Stimulated activated CD4-positive, alpha-beta T cell treated with anti-CD3 and anti-CD28 coated beads, Interleukin-1b, Interleukin-23, amount 100 ng/mL, for 4 hours (primary cell): ENCODE measurements at regions not wholly inside any gene's neighbourhood (a gene's known extent, or its start where the extent isn't known, plus 50 kb on each side); places are given as distances from the start of the nearest gene placed in this dataset.
"Not testable (repeated sequence)": the region's sequence is repeated elsewhere in the genome, so short reads cannot be mapped to it uniquely, and the experiment has no call there.

Experiments used
- DNase-seq, 2 donors: peaks; one replicate each; pipeline ENCODE4 v3.0.0-alpha.2; 2020; ENCODE audit warnings: low read depth in 2 of 2

DNA sequence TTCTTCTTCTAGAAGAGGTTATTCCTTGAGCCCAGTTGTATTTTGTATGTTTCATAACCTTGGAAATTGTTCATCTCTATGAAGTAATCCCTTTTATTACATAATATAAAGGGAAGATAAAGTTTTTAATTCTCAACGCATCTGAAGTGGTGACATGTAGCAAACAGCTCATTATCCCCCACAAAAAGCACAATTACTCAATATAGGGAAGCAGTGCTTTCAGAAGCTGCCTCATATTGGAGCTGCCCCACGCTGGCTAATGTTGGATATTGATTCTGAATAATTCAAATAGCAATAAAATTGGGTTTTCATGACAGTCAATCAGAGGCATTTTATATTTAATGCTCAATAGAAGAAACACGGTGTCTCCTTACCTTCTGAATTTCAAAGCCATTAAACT is 604.3 kb upstream of the RBFOX1 start:
- DNase-seq, result no peak

DNA sequence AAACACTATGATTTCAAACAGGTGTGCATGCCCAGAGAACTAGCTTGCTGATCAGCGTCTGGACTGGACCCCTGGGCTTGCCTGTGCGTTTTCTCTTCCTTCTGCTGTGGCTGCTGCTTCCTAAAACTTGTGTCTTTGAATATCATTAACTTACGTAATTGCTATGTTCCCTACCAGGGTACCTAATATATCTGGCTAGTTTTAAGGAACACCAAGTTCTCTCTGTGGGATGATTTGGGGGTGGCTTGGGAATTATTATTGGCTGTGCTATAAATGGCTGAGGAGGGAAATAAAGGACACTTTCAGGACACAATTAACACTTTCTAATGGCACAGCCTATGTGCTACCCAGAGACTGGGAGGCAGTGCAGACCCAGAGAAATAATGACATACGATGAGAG is 606.0 kb upstream of the RBFOX1 start:
- DNase-seq, result no peak

DNA sequence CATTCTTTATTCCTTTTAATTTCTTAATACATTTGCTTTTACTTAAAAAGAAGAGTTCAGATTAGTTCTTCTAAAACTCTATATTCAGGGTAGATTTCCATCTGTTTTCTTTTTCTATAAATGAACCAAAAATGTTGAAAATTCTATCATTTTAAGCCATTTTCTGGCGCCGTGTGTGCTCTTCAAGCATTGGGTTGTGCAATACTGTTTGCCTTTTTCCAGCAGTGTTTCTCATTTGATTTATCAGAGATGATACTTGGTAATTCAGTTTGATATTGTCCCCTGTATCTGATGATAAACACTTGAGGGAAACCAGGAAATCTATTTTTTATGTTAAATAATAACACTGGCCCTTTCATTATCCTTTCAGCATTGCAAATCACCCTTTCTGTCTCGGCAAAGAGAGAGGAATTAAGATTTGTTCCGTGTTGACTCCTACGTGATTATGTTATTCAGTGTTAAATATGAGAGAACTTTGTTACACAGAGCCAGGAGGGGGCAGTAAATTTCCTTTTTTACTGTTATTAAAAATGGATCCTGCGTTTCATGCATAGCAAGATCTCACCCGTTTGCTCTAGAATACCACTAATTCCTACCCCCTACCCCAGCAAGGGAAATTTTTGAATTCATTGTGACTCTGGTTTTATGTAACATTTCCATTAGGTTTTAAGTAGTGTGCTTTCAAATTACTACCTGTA is 606.9 kb upstream of the RBFOX1 start:
- no peak for DNase-seq

DNA sequence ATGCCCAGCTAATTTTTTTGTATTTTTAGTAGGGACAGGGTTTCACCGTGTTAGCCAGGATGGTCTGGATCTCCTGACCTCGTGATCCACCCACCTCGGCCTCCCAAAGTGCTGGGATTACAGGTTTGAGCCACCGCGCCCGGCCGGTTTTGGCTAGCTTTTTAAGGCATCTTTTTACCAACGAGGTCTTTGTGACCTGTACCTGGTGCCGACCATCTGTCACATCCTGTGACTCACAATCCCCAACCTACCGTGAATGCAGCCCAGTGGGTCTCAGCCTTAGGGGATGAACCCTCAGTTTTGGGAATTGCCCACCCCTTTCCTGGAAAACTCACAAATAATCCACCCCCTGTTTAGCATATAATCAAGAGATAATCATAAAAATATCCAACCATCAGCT is 607.4 kb upstream of the RBFOX1 start:
- not testable (repeated sequence) for DNase-seq

DNA sequence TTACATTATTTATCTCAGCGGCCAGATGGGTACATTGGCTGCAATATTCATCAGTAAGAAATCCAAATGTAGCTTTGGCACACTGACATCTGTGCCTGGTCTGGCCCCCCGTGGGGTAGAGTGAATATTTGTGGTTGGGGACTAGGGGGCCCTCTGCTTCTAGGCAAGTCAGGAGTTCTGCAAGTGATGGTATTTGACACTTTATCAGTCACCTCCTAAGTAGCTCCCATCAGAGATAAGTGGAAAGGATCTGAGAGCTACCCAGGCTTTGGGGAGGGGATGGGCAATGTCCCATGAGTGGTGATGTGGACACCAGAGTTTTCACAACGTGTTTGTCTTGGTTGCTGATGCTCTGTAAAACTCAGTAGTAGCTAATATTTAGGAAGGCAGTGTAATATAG is 609.9 kb upstream of the RBFOX1 start:
- no peak for DNase-seq

DNA sequence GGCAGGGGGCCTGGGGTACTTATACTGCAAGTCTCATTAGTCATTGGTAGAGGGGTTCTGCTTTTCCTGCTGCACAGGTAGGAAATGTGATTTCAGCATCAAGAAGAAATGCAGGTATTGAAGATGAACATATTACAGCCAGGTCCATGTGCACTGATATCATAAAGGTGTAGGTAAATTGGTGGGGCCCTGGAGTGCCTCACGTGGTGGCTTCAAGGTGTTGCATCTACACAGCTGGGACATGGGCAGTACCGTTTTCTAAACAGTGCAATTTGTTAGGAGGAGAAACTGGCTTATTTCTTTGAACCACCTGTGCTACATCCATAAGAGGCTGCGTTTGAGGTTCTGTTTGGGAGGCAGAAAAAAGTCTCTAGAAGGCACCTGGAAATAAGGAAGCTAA is 618.1 kb upstream of the RBFOX1 start:
- no peak for DNase-seq

DNA sequence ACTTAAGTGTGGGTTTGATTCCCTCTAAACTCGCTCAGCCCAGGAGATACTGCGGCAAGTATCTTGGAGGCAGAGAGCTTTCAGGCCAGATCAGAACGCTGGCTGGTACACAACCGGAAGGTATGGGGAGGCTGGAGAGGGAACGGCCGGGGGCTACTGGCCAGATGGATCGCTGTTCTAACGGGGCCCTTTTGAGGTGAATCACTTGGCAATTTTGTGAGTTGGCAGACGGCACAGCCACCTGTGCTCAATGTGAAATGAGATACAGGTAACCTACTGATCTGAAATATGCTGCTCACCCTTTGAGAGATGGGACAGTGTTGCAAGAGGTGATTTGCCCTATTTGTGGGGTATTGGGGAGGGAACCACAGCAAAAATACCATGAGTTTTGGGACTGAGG is 622.9 kb upstream of the RBFOX1 start:
- DNase-seq, result no peak

DNA sequence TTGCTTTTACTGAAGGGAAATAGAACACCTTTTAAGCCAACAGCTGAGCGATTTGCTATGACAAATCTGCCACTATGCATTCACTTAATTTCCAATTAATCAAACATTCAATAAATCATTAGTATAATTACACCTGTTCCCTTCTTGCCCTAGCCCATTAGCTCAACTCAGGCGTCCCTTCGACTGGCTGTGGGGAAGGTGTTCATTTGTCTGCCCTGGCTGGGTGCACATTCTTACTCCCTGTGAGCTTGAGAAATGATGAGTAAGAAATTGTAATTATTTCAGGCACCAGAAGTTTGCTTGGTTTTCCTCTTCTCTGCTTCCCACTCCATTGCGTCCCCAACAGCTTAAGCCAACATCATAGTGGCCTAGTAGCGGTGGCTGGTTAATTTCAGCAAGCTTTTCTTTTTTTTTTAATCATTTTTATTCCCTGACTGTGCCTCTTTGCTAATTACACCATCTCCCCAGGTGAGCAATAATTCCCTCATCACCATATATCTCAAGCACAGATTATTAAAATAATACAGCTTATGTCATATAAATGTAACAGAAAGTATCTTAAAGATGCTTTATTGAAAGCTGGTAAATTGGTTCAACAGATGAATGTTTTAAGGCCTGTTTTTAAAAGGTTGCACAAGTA is 623.9 kb upstream of the RBFOX1 start:
- no peak for DNase-seq

DNA sequence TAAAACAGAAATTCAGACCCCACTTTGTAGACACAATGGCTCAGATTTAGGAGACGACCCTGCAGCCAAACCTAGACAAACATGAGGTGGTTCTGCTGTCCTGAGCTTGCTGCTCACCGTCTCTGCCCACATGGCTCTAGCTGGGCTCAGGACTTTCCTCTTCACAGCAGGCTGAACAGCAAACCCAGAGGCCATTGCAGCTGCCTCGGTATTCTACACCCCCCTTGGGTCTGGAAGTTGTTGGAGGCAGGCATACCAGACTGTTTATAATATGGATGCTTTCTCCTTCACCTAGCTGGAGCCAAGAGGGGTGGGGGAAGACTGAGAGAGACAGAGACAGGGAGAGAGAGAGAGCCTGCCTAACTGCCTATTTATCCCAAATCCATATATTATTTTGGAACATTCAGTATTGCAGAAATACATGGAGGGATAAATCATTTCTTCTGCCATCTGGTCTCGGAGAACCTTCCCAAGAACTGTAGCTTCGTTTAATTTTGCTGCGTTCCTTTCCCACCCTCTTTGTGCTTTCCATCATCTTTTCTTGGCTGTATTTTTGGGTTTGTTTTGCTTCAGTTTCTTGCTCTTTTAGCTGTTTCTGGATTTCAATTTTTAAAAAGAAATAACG is 628.2 kb upstream of the RBFOX1 start:
- no peak for DNase-seq

DNA sequence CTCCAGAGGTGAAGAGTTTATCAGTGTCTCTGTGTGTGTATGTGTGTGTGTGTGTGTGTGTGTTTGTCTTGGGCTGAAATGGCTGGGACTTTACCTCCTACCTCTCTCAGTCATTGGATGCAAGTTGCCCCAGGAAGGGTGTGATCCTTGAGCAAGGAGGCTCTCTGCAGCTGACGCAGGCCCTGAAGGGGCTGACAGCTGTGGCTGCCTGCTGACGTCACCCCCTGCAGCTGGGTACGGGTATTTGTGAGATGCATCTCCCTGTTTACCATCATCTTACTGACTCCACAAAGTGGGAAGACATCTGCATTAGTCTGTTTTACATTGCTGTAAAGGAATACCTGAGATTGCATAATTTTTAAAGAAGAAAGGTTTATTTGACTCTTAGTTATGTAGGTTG is 631.5 kb upstream of the RBFOX1 start:
- no peak for DNase-seq

DNA sequence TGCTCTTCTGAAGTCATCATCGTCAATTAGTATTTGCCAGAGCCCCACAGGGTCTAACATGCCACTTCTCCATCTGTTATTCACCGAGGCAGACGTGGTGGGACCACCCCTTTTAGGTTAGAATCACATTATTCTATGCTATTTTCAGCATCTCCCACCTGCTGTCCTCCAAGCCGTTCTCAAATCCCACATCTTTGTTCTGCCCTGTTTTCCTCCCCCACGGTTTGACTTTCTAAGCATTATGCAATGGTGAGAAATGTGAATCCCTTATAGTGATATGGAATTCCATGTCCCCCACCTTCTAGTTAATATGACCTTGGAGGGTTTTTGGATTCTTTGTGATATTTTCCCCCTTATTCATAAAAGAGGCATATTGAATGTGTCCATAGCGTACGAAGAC is 634.1 kb upstream of the RBFOX1 start:
- DNase-seq, result no peak

DNA sequence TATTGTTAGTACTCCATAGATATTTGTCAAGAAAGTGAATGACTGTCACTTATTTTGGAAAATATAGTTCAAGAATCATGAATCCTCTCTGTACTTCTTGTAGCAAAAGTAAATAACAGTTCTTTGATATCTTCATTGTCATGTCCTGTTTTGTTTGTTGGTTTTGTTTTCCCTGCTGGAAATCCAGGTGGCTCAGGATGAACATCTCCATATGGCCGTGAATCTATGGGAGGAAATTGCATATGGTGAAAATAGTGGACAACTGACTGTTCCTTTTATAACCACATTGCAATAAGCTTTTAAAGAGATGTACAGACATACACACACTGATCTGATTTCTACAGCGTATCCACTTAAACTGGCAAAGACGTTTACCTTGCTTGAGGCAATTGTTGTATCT is 637.0 kb upstream of the RBFOX1 start:
- no peak for DNase-seq

DNA sequence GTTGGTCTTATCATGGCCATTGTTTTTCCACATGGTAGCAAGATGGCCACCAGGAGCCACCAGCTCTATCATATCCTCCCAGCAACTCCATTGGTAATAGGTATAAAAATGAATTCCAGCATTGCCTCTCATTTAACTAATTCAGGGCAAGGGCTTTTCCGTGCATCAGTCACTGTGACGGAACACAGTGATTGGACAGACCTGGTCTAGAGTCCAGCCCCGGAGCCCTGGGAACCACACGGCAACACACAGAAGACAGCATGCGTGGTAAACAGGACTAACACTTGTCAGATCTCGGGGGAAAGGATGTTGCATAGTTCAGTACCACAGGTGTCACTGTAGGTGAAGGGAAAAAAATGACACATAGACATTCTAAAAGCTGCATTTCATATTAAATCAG is 638.0 kb upstream of the RBFOX1 start:
- no peak for DNase-seq

DNA sequence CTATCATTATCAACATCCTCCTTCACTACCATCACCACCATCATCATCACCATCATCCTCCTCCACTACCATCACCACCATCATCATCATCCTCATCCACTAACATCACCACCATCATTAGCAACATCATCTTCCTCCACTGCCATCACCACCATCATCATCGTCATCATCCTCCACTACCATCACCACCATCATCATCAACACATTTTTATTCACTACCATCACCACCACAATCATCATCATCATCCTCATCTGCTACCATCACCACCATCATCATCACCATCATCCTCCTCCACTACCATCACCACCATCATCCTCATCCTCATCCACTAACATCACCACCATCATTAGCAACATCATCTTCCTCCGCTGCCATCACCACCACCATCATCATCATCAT is 639.2 kb upstream of the RBFOX1 start:
- DNase-seq, result not testable (repeated sequence)

DNA sequence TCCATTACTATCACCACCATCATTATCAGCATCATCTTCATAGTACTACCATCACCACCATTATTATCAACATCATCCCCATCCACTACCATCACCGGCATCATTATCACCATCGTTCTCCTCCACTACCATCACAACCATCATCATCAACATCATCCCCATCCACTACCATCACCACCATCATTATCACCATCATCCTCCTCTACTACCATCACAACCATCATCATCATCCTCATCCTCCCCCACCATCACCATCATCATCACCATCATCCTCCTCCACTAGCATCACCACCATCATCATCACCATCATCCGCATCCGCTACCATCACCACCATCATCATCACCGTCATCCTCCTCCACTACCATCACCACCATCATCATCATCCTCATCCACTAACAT is 639.8 kb upstream of the RBFOX1 start:
- no peak for DNase-seq

DNA sequence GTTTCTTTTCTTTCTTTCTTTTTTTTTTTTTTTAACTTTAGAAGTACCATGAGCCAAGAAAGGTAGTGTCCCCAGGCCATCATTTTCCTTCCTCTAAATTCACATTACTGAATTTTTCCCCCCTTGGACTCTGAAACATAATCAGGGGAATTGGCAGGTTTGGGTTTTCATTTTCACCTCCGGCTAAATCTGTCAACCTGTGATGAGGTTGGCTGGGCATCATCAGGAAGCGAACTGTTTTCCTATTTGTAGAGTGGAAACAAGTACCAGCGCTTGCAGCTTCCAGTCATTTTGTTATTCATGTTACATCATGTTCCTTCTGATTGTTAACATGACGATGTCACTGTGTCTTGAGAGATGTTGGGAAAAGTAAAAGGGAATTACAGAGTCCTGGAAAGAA is 641.9 kb upstream of the RBFOX1 start:
- no peak for DNase-seq

DNA sequence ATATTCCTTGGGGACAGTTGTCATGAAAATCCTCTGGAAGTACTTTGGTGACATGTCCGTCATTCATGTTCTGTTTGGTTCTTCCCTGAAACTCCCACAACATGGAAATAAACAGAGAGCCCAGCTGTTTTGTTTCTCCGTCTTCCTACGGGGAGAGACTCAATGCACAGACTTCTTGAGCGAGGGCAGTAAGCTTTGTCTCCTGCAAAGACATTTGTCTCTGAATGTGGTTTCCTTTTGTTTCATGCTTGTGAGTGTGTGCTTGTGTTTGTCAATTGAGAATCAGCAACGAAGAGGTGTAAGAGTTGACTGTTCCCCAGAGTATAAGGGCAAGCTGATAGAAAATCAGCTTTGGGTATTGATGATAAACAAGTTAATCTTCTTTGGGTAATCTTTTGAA is 643.0 kb upstream of the RBFOX1 start:
- DNase-seq, result no peak

DNA sequence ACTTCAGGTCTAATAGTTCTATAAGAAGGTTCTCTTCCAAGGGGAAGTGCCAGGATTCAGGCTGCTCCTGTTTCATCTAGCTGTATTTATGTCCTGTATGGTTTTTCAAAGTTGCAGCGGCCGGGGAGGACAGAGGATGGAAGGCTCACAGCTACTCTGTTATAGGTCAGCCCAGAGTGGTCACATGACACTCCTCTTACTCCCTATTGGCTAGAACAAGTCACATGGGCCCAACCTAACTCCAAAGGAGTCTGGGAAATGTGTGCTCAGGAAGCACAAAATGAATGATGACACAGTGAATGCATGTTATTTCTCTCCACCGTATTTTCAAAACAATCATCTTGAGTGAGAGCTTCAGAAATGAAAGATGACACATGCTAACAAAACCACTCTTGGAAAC is 645.1 kb upstream of the RBFOX1 start:
- DNase-seq, result no peak

DNA sequence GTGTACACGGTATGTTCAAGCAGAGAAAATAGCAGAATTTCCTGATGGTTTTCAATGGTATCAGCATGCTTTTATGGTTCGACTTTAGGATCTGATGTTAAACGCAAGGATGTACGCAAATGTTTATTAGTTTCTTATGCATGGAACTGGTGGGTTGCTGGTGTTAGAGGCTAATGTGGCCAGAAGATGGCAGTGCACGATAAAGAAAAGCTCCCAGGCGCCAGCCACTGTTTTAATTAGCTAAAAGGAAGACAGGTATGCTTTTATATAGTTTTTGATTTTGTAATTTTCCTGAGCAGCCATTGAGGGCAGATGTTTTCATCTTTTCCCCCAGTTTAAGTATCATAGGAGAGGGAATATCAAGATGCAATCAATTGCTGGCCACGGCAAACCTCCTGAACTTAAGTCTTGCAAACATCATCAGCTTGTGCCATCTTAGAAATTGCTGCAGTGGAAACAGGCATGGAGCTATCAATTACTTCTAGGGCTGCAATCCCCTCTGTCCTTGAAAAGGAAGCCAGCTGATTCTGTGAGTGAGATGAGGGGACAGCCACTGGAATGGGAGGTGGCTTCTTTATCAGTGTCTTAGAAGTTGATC is 648.5 kb upstream of the RBFOX1 start:
- no peak for DNase-seq

DNA sequence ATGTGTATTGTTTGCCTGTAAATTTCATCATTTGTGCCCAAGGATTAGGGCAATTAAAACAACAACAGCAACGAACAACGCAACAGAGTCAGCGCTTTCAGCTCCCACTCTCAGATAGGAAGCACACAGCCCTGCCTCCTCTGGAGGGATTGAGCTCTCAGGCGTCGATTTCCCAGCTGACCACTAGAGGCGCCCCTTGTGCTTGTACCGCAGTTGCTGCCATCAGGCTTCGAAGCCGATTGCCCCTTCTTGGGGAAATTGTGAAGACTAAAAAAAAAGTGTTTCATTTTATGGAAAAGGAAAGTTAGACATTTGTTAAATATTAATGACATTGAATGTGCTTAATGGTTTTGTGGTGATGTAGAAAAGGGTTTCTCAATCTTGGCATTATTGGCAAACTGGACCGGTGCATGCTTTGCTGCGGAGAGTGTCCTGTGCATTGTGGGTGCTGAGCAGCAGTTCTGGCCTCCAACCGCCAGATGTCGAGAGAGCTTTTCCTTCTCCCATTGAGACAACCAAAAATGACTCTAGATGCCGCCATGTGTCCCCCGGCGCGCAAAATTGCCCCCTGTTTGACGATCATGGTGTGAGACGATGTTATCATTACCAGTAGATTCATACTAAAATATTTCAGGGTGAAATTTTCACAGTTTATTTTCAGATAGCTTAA is 650.4 kb upstream of the RBFOX1 start:
- DNase-seq, result no peak

DNA sequence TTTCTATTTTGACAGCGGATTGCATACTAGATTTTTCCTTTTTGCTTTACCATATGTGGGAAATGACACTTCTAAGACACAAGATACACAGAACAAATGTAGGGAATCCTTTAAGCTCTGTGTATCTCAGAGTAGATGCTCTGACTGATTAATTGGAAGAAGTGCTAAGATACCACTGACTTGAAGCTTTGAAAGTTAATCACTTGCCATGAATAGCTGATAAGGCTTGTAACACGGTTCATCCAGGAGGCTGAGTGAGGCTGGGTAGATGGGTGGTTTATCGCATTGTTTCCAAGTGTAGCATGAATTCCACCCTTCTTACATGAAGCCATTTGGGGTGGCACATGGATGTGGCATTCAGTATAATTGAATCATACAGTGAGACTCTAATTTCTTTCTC is 654.1 kb upstream of the RBFOX1 start:
- DNase-seq, result no peak

DNA sequence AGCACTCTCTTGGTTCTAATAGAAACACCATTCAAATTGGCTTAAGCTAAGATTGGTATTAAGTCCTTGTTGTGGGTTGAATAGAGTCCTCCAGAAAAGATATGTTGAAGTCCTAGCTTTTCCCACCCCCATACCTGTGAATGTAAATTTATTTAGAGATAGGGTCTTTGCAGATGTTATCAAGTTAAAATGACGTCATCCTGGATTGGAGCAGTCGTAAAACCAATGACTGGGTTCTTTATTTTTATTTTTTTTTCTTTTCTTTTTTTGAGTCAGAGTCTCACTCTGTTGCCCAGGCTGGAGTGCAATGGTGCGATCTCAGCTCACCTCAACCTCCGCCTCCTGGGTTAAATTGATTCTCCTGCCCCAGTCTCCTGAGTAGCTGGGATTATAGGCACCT is 658.6 kb upstream of the RBFOX1 start:
- no peak for DNase-seq

DNA sequence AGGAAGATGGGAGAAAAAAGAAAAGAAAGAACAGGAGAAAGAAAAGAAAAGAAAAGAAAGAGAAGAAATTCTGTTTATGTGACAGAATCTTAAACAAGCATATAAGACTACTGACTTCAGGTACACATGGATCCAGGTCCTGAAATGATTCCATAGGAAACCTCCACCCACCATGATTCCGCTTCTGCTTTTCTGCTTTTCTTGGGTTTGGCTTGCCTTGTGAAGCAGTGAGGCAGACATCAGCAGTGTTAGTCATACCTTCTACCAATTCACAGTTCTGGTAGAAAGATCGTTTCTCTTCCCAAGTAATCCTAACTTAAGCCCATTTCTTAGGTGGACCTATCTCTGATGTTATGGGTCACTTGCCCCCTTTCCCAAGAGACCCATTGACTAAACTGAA is 660.1 kb upstream of the RBFOX1 start:
- no peak for DNase-seq
